Stimulated activated CD8-positive, alpha-beta memory T cell treated with anti-CD3 and anti-CD28 coated beads, Interleukin-7, amount 100 ng/mL, for 24 hours (primary cell): ENCODE measurements at regions not wholly inside any gene's neighbourhood (a gene's known extent, or its start where the extent isn't known, plus 50 kb on each side); places are given as distances from the start of the nearest gene placed in this dataset.
"Not testable (repeated sequence)": the region's sequence is repeated elsewhere in the genome, so short reads cannot be mapped to it uniquely, and the experiment has no call there.

ENCODE experiments used
- DNase-seq: peaks from one replicate; pipeline ENCODE4 v3.0.0-alpha.2; 2020; ENCODE audit warnings: low read depth

- no peak for DNase-seq
Measured at GRCh38 chr3:112765531-112765930, 81.1 kb downstream of the CD200R1L start.

- DNase-seq: no peak
Measured at GRCh38 chr3:112763258-112763657, 83.4 kb downstream of the CD200R1L start.

GRCh38 chr3:112761062-112761638 lies 85.5 kb downstream of the CD200R1L start:
- no peak for DNase-seq

GRCh38 chr3:112759681-112760080 lies 87.0 kb downstream of the CD200R1L start:
- no peak for DNase-seq

- no peak for DNase-seq
Measured at GRCh38 chr3:112759210-112759609, 87.5 kb downstream of the CD200R1L start.

- DNase-seq: no peak
Measured at GRCh38 chr3:112757197-112757596, 89.5 kb downstream of the CD200R1L start.

GRCh38 chr3:112755845-112756613 lies 90.6 kb downstream of the CD200R1L start:
- DNase-seq: no peak

GRCh38 chr3:112755046-112755445 lies 91.6 kb downstream of the CD200R1L start:
- DNase-seq: not testable (repeated sequence)

- DNase-seq: no peak
Measured at GRCh38 chr3:112751564-112752512, 94.8 kb downstream of the CD200R1L start.

GRCh38 chr3:112751061-112751460 lies 95.6 kb downstream of the CD200R1L start:
- DNase-seq: no peak

GRCh38 chr3:112747624-112748023 lies 99.0 kb downstream of the CD200R1L start:
- no peak for DNase-seq

GRCh38 chr3:112746675-112747280 lies 99.9 kb downstream of the CD200R1L start:
- no peak for DNase-seq

GRCh38 chr3:112745567-112746248 lies 101.0 kb downstream of the CD200R1L start:
- DNase-seq: no peak

- DNase-seq: no peak
Measured at GRCh38 chr3:112744825-112745566, 101.7 kb downstream of the CD200R1L start.

- no peak for DNase-seq
Measured at GRCh38 chr3:112744106-112744505, 102.6 kb downstream of the CD200R1L start.

- DNase-seq: no peak
Measured at GRCh38 chr3:112742934-112743333, 102.0 kb upstream of the CCDC80 start.

GRCh38 chr3:112741983-112742382 lies 101.0 kb upstream of the CCDC80 start:
- no peak for DNase-seq

- DNase-seq: no peak
Measured at GRCh38 chr3:112740835-112741234, 99.9 kb upstream of the CCDC80 start.

- DNase-seq: no peak
Measured at GRCh38 chr3:112739252-112739965, 98.5 kb upstream of the CCDC80 start.

GRCh38 chr3:112738366-112738765 lies 97.4 kb upstream of the CCDC80 start:
- DNase-seq: no peak
